GM12878 (cell line): ENCODE measurements at regions not wholly inside any gene's neighbourhood (a gene's known extent, or its start where the extent isn't known, plus 50 kb on each side); places are given as distances from the start of the nearest gene placed in this dataset.

ENCODE experiments used
- ATAC-seq: fragments of 200-7000 bp; cut with Tn5 transposase; 3 replicates; pipeline ENCODE4 v1.9.1; 2020; ENCODE audit warnings: mild to moderate bottlenecking, moderate library complexity
- BruUV-seq: library from RNA; stranded (reverse); fragments of 400-500 nt; replicated peaks from 2 replicates; lab custom pipeline; 2021; lab: Mats Ljungman, UMichigan
- CTCF ChIA-PET: fragments of 300-600 bp; sonication (Branson Sonifier 250); formaldehyde crosslinking; extraction: SDS; loops from one replicate; lab custom pipeline; 2021; ENCODE audit warnings: inconsistent platforms; lab: Yijun Ruan, JAX
- POLR2A ChIA-PET: fragments of 350-600 bp; formaldehyde crosslinking; extraction: SDS; loops from one replicate; lab custom pipeline; 2021; ENCODE audit warnings: inconsistent platforms; lab: Charles Lee
- RAD21 ChIA-PET: fragments of 300-600 bp; sonication (Branson Sonifier 250); formaldehyde crosslinking; loops from one replicate; lab custom pipeline; 2023; ENCODE audit warnings: antibody characterized with exemption; ENCODE audit not compliant: unreplicated experiment; lab: Charles Lee
- SMC1A ChIA-PET: fragments of 300-600 bp; sonication (Branson Sonifier 250); formaldehyde crosslinking; loops from one replicate; lab custom pipeline; 2023; ENCODE audit not compliant: unreplicated experiment, uncharacterized antibody; lab: Charles Lee
- DNase-seq: peaks from one replicate; pipeline ENCODE4 v3.0.0-alpha.2; 2011; ENCODE audit warnings: low read depth, low spot score
- FAIRE-seq: peaks from 3 replicates; lab custom pipeline; 2011; peaks lifted over from hg19 to GRCh38; lab: Jason Lieb, UNC
- H2AFZ ChIP-seq: 2 replicates; pipeline ENCODE4 v1.6.0; 2011; ENCODE audit warnings: low read depth, low read length, control low read depth; ENCODE audit not compliant: control insufficient read depth
- H3K27ac ChIP-seq: 2 replicates; pipeline ENCODE4 v1.5.1; 2011; ENCODE audit warnings: control low read depth; ENCODE audit not compliant: control insufficient read depth, insufficient read depth
- H3K27me3 ChIP-seq, 2 experiments: replicated peaks in 1 of 2; 2 replicates each; pipeline versions ENCODE4 v1.6.0 to v1.6.1; 2011; ENCODE audit warnings: low read length in 1 of 2; ENCODE audit not compliant: control insufficient read depth in 2 of 2, insufficient read depth in 2 of 2
- H3K36me3 ChIP-seq, 2 experiments: 2 replicates each; pipeline ENCODE4 v1.5.1; 2011; ENCODE audit warnings: low read length in 1 of 2; ENCODE audit not compliant: control insufficient read depth in 2 of 2, insufficient read depth in 2 of 2
- H3K4me1 ChIP-seq: 2 replicates; pipeline ENCODE4 v1.6.1; 2011; ENCODE audit warnings: mild to moderate bottlenecking, low read length, moderate library complexity, mixed read lengths; ENCODE audit not compliant: control insufficient read depth, insufficient read depth
- H3K4me2 ChIP-seq: 2 replicates; pipeline ENCODE4 v1.6.0; 2011; ENCODE audit warnings: control low read depth; ENCODE audit not compliant: control insufficient read depth, insufficient read depth
- H3K4me3 ChIP-seq: fragments of 200-600 bp; sonication (generic); 2 replicates; pipeline ENCODE4 v1.5.1; 2016
- H3K79me2 ChIP-seq: 2 replicates; pipeline ENCODE4 v1.6.0; 2011; ENCODE audit warnings: low read length; ENCODE audit not compliant: control insufficient read depth, insufficient read depth
- H3K9ac ChIP-seq: 2 replicates; pipeline ENCODE4 v1.8.0; 2011; ENCODE audit warnings: low read length, control low read depth, mixed read lengths; ENCODE audit not compliant: control insufficient read depth, insufficient read depth
- H3K9me3 ChIP-seq: replicated peaks from 3 replicates; pipeline ENCODE4 v1.5.1; 2011; ENCODE audit warnings: mild to moderate bottlenecking, low read length; ENCODE audit not compliant: control insufficient read depth, insufficient read depth
- H4K20me1 ChIP-seq: 2 replicates; pipeline ENCODE4 v1.6.0; 2011; ENCODE audit not compliant: control insufficient read depth, insufficient read depth
- EP300 ChIP-seq, 2 experiments: fragments of 150-350 bp in 1 of 2; IDR thresholded peaks; 2 replicates each; pipeline ENCODE4 v1.6.1; 2011 to 2012; ENCODE audit warnings: low read depth in 2 of 2, low read length in 2 of 2, borderline replicate concordance in 1 of 2, improper control_type of control experiment in 1 of 2, inconsistent platforms in 1 of 2; ENCODE audit not compliant: control insufficient read depth in 1 of 2
- KAT2A ChIP-seq: conservative IDR thresholded peaks from 2 replicates; pipeline ENCODE4 v1.6.1; 2011; ENCODE audit warnings: low read depth, low read length; ENCODE audit not compliant: control insufficient read depth
- MYC ChIP-seq: IDR thresholded peaks from 2 replicates; pipeline ENCODE4 v1.6.1; 2011; ENCODE audit warnings: mild to moderate bottlenecking, low read length, moderate library complexity, inconsistent platforms; ENCODE audit not compliant: insufficient read depth, insufficient replicate concordance, insufficient read length, severe bottlenecking
- NRF1 ChIP-seq: conservative IDR thresholded peaks from 2 replicates; pipeline ENCODE4 v1.6.1; 2011; ENCODE audit warnings: mild to moderate bottlenecking, low read depth, low read length, improper control_type of control experiment
- RELA ChIP-seq: fragments of 450-650 bp; IDR thresholded peaks from 2 replicates; pipeline ENCODE4 v1.8.0; 2014; ENCODE audit warnings: borderline replicate concordance; ENCODE audit not compliant: partially characterized antibody
- SIX5 ChIP-seq: IDR thresholded peaks from 2 replicates; pipeline ENCODE4 v1.6.1; 2011; ENCODE audit warnings: mild to moderate bottlenecking, low read depth, low read length, moderate library complexity; ENCODE audit not compliant: severe bottlenecking
- SMAD5 ChIP-seq: IDR thresholded peaks from 2 replicates; pipeline ENCODE4 v1.6.1; 2016; ENCODE audit warnings: antibody characterized with exemption, low read depth
- SREBF2 ChIP-seq: IDR thresholded peaks from 2 replicates; pipeline ENCODE4 v1.6.1; 2012; ENCODE audit warnings: mild to moderate bottlenecking, low read length
- STAT3 ChIP-seq: IDR thresholded peaks from 2 replicates; pipeline ENCODE4 v1.6.1; 2011; ENCODE audit warnings: low read depth, low read length, improper control_type of control experiment
- ZNF622 ChIP-seq: fragments of 450-650 bp; IDR thresholded peaks from 2 replicates; pipeline ENCODE4 v1.6.1; 2017; ENCODE audit warnings: mild to moderate bottlenecking, inconsistent platforms
- ZZZ3 ChIP-seq: IDR thresholded peaks from 2 replicates; pipeline ENCODE4 v1.6.1; 2011; ENCODE audit warnings: low read depth; ENCODE audit not compliant: control insufficient read depth, insufficient read length
- WGBS: methylation state at CpG from one replicate; pipeline ENCODE4 v1.1.6; 2016; ENCODE audit warnings: low lambda C conversion rate; ENCODE audit not compliant: insufficient replicate concordance, insufficient coverage; ENCODE audit errors: missing lambda C conversion rate; 5-methylcytosine and 5-hydroxymethylcytosine counted together
- in situ Hi-C: fragments of 300-500 bp; cut with MboI; formaldehyde crosslinking; loops from 9 replicates; pipeline ENCODE4 v1.14.3; 2018; ENCODE audit warnings: mixed read lengths
- intact Hi-C: fragments of 100-400 bp; cut with micrococcal nuclease; formaldehyde crosslinking; loops from one replicate; pipeline ENCODE4 v1.14.2; 2022; ENCODE audit not compliant: unreplicated experiment
- TF ChIP-seq, protein P1 (sequence below): fragments of 450-650 bp; IDR thresholded peaks from 2 replicates; pipeline ENCODE4 v1.6.1; 2017; ENCODE audit warnings: borderline replicate concordance
- TF ChIP-seq, protein P2 (sequence below): fragments of 150-350 bp; IDR thresholded peaks from 2 replicates; pipeline ENCODE4 v1.6.1; 2016; ENCODE audit warnings: low read depth, low read length

DNA sequence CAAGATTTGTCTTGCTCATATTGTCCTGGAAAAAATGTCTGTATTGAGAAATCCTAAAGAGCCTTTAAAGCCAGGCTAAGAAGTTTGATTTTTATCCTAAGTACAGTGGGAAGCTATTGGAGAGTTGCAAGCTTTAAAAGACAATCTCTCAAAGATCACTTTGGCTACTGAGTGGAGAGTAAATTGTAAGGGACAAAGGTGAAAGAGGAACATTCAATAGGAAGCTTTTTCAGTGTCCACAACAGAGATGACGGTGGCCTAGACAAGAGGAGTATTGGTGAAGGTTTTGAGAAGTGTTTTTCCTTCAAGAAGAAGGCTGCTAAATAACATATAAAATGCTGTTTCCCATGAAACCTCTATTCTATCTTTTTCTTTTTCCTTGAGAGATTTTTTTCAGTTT is 249.5 kb upstream of the IL12A start:
- ATAC-seq (no peak), FAIRE-seq (no peak), DNase-seq (no peak)
- ChIA-PET POLR2A (no interaction called here), SMC1A (interaction anchor here (0.8 kb wide), 1 partner anchor 285 kb away, joined by 3 read pairs; no protein-coding TSS in a partner anchor), RAD21 (no interaction called here), CTCF (no interaction called here)
- no peak overlapping the region for H3K4me2 ChIP-seq
- in situ Hi-C loops (no loop called here), intact Hi-C loops (no loop called here)
- H3K9me3 ChIP-seq = no peaks in the 10 kb centered on the region
- no TSS peak for BruUV-seq
- H3K4me3 ChIP-seq = no peak overlapping the region
- H3K36me3 ChIP-seq = no peaks in the 10 kb centered on the region
- H2AFZ ChIP-seq = no peak overlapping the region
- no peaks in the 10 kb centered on the region; a peak in 1 of 4 replicates for H3K27me3 ChIP-seq
- no peaks in the 10 kb centered on the region for H3K79me2 ChIP-seq
- WGBS = 0% methylated on average over 1 of the region's 1 CpG
- no peaks in the 10 kb centered on the region for H4K20me1 ChIP-seq
- TF ChIP-seq MYC (no peak), SREBF2 (no peak), NRF1 (no peak)
- H3K9ac ChIP-seq = no peak overlapping the region
- no peak overlapping the region for H3K27ac ChIP-seq
- no peaks in the 10 kb centered on the region for H3K4me1 ChIP-seq

DNA sequence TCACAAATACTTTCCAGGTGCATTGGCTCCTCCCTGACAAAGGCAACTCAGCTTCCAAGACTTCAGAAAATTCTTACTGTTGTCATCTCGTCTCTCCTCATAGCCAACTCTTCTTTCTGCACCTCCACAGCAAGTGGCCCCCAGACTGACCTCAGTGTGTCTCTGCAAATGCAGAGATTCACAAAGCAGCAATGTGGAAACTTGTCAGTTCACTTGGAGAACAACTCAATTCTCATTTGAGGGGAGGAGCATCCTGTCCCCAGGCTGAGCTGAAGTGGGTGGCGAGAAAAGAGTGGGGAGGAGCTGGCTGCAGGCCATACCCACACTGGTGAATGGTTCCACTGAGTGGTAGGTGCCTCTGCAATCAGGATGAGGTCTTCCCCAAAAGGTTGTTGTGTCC is 248.7 kb upstream of the IL12A start:
- 0% methylated on average over 2 of the region's 2 CpGs for WGBS
- TF ChIP-seq SIX5 (no peak), STAT3 (no peak), ZNF622 (no peak), RELA (no peak), EP300 (IDR thresholded peaks at IDR 0.05; ENCODE audit: borderline replicate concordance in 1 of 2, control insufficient read depth in 1 of 2, low read depth in 2 of 2, low read length in 2 of 2) (no peak), KAT2A (no peak), SMAD5 (no peak), ZZZ3 (no peak)
- TF ChIP-seq, protein P1, sequence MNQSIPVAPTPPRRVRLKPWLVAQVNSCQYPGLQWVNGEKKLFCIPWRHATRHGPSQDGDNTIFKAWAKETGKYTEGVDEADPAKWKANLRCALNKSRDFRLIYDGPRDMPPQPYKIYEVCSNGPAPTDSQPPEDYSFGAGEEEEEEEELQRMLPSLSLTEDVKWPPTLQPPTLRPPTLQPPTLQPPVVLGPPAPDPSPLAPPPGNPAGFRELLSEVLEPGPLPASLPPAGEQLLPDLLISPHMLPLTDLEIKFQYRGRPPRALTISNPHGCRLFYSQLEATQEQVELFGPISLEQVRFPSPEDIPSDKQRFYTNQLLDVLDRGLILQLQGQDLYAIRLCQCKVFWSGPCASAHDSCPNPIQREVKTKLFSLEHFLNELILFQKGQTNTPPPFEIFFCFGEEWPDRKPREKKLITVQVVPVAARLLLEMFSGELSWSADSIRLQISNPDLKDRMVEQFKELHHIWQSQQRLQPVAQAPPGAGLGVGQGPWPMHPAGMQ = no peak
- TF ChIP-seq, protein P2, sequence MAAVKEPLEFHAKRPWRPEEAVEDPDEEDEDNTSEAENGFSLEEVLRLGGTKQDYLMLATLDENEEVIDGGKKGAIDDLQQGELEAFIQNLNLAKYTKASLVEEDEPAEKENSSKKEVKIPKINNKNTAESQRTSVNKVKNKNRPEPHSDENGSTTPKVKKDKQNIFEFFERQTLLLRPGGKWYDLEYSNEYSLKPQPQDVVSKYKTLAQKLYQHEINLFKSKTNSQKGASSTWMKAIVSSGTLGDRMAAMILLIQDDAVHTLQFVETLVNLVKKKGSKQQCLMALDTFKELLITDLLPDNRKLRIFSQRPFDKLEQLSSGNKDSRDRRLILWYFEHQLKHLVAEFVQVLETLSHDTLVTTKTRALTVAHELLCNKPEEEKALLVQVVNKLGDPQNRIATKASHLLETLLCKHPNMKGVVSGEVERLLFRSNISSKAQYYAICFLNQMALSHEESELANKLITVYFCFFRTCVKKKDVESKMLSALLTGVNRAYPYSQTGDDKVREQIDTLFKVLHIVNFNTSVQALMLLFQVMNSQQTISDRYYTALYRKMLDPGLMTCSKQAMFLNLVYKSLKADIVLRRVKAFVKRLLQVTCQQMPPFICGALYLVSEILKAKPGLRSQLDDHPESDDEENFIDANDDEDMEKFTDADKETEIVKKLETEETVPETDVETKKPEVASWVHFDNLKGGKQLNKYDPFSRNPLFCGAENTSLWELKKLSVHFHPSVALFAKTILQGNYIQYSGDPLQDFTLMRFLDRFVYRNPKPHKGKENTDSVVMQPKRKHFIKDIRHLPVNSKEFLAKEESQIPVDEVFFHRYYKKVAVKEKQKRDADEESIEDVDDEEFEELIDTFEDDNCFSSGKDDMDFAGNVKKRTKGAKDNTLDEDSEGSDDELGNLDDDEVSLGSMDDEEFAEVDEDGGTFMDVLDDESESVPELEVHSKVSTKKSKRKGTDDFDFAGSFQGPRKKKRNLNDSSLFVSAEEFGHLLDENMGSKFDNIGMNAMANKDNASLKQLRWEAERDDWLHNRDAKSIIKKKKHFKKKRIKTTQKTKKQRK = no peak

More for the DNA sequence above, 248.7 kb upstream of the IL12A start:
- Histone ChIP-seq H3K4me1 (no peaks in the 10 kb centered on the region), H3K27ac (no peak overlapping the region), H3K4me2 (no peak overlapping the region), H3K27me3 (no peaks in the 10 kb centered on the region; a peak in 1 of 4 replicates), H2AFZ (no peak overlapping the region), H3K9me3 (no peaks in the 10 kb centered on the region), H3K4me3 (no peak overlapping the region), H3K36me3 (no peaks in the 10 kb centered on the region), H3K9ac (no peak overlapping the region), H3K79me2 (no peaks in the 10 kb centered on the region), H4K20me1 (no peaks in the 10 kb centered on the region)
- ChIA-PET RAD21 (interaction anchor here (1.2 kb wide), 1 partner anchor 66 kb away, joined by 3 read pairs; no protein-coding TSS in a partner anchor), CTCF (no interaction called here), SMC1A (interaction anchor here (1.0 to 1.1 kb wide), 2 partner anchors 9 to 44 kb away, joined by 3 read pairs; no protein-coding TSS in a partner anchor), POLR2A (no interaction called here)
- in situ Hi-C loops = no loop called here
- BruUV-seq = no TSS peak
- intact Hi-C loops = no loop called here
- DNase-seq = no peak
- no peak for ATAC-seq
- FAIRE-seq = no peak
